PFSK-1 (cell line): ENCODE measurements at regions not wholly inside any gene's neighbourhood (a gene's known extent, or its start where the extent isn't known, plus 50 kb on each side); places are given as distances from the start of the nearest gene placed in this dataset.

Source experiments
- FOXP2 ChIP-seq: optimal IDR thresholded peaks from 2 replicates; pipeline ENCODE3; 2011; ENCODE audit warnings: borderline replicate concordance, control low read depth, inconsistent platforms; ENCODE audit not compliant: insufficient read depth; ENCODE audit errors: extremely low read length, extremely low read depth
- POLR2AphosphoS5 ChIP-seq: IDR thresholded peaks from 2 replicates; pipeline ENCODE4 v1.6.1; 2012; ENCODE audit warnings: low read depth, mild to moderate bottlenecking, control low read depth, low read length, moderate library complexity
- SIN3A ChIP-seq: IDR thresholded peaks from 2 replicates; pipeline ENCODE4 v1.6.1; 2012; ENCODE audit warnings: mild to moderate bottlenecking, low read length, moderate library complexity, borderline replicate concordance; ENCODE audit not compliant: insufficient read depth
- TAF1 ChIP-seq: IDR thresholded peaks from 2 replicates; pipeline ENCODE4 v1.6.1; 2012; ENCODE audit warnings: low read length, control low read depth, borderline replicate concordance; ENCODE audit not compliant: insufficient read depth
- TF ChIP-seq, protein P1 (sequence below), 2 experiments: IDR thresholded peaks; 2 replicates each; pipeline versions ENCODE4 v1.6.1 to v1.8.0; 2011 to 2012; ENCODE audit warnings: low read depth in 2 of 2, low read length in 2 of 2, control low read depth in 1 of 2, inconsistent platforms in 1 of 2, mild to moderate bottlenecking in 1 of 2, moderate library complexity in 1 of 2; ENCODE audit not compliant: insufficient read depth in 1 of 2

DNA sequence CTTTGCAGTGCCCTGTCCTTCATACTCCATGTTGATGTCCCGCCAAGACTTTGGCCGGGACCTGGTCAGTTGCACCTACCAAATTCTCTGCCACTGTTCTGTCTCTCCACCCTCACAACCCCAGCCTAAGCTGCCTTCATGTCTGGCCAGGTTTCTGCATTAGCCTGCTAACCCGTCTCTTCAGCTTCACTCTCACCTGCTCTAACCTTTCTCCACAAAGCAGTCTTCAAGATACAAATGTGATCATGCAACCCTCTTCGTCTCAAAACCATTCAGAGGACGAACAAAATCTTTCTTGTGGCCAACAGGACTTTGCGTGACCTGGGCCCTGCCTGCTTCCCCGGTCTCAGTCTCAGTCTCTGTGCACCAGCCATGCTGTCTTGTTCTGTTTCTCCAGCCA, 148.2 kb downstream of the WSCD1 start:
- TF ChIP-seq SIN3A (no peak), FOXP2 (no peak), POLR2AphosphoS5 (no peak), TAF1 (no peak)
- TF ChIP-seq, protein P1, sequence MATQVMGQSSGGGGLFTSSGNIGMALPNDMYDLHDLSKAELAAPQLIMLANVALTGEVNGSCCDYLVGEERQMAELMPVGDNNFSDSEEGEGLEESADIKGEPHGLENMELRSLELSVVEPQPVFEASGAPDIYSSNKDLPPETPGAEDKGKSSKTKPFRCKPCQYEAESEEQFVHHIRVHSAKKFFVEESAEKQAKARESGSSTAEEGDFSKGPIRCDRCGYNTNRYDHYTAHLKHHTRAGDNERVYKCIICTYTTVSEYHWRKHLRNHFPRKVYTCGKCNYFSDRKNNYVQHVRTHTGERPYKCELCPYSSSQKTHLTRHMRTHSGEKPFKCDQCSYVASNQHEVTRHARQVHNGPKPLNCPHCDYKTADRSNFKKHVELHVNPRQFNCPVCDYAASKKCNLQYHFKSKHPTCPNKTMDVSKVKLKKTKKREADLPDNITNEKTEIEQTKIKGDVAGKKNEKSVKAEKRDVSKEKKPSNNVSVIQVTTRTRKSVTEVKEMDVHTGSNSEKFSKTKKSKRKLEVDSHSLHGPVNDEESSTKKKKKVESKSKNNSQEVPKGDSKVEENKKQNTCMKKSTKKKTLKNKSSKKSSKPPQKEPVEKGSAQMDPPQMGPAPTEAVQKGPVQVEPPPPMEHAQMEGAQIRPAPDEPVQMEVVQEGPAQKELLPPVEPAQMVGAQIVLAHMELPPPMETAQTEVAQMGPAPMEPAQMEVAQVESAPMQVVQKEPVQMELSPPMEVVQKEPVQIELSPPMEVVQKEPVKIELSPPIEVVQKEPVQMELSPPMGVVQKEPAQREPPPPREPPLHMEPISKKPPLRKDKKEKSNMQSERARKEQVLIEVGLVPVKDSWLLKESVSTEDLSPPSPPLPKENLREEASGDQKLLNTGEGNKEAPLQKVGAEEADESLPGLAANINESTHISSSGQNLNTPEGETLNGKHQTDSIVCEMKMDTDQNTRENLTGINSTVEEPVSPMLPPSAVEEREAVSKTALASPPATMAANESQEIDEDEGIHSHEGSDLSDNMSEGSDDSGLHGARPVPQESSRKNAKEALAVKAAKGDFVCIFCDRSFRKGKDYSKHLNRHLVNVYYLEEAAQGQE (IDR thresholded peaks at IDR 0.05; ENCODE audit: insufficient read depth in 1 of 2, low read depth in 2 of 2, low read length in 2 of 2), result no peak

DNA sequence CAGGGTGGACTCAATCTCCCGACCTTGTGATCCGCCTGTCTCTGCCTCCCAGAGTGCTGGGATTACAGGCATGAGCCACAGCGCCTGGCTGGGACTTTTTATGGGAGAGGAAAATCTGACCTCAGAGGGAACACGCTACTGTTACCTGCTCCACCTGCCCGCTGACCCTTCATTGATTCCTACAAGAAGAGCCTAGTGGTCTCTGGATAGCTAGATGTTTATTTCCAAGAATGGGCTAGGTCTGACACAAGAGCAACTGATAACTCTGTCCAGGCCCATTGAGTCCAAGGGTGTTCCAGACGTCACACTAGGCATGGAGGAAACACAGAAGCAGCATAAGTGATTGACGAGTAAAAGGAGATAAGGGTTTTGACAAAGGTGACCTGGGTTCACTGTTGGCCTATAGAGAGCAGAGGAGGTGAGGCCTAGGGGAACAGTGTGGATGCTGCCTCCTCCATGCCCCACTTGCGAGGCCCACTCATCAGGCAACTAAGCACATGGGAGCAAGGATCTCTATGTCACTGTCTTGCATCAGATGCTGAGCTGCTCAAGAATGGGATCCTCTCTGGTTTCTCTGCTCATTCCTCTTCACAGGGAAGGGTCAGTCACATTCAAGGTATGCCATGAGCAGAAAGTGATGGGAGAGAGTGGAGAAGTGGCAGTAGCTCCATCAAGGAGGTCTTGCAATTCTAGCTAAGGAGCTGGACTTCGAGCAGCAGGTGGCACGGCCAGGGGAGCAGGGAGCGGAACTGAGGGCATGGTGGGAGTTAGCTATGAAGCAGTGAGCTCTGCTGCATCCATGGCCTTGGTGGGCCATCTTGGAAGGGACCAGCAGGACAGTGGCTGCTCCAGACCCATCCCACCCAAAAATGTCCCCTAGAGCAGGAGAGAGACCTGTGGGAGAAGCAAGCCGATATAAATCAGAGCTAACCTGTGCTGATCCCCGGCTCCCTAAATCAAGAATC, 145.2 kb downstream of the WSCD1 start:
- no peak for TF ChIP-seq FOXP2

DNA sequence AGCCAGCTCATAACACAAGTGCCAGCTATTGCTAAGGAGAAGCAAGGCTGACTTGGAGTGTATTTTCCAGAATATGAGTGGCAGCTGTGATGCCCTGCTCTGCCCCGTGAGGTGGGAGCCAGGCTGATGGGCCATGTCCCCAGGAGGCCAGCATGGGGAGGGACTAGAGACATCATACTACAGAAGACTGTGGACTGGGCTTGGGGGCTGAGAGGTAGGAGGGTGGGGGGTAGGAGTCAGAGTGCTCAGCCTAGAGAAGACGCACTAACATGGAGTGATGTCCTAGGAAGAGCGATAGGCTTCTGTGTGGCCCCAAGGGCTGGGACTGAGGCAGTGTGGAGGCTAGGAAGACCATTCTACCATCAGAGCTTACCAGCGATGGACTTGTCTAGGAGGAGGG, 143.7 kb downstream of the WSCD1 start:
- TF ChIP-seq SIN3A (no peak), POLR2AphosphoS5 (no peak), TAF1 (no peak), FOXP2 (no peak)
- TF ChIP-seq, protein P1 (IDR thresholded peaks at IDR 0.05; ENCODE audit: insufficient read depth in 1 of 2, low read depth in 2 of 2, low read length in 2 of 2), result no peak

DNA sequence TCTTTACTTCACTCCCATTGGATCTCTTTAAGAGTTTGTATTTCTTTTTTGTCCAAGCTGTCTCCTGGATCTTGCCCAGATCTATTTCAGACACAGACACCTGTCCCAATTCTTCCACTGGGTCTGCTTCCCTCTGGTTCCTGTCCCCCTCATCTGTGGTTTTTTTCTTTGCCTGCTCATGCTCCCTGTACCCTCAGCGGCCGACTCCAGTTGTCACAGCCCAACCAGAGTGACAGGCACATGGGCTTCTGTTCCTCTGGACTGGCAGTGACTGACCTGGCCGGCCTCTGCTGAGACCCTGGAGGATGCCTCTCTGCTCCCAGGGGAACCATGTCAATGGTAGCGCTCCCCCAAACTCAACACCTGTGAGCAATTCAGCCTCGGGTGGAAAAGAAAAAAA, 142.6 kb downstream of the WSCD1 start:
- TF ChIP-seq, protein P1 (IDR thresholded peaks at IDR 0.05; ENCODE audit: insufficient read depth in 1 of 2, low read depth in 2 of 2, low read length in 2 of 2), result no peak
- TF ChIP-seq POLR2AphosphoS5 (no peak), TAF1 (no peak), SIN3A (no peak), FOXP2 (no peak)

DNA sequence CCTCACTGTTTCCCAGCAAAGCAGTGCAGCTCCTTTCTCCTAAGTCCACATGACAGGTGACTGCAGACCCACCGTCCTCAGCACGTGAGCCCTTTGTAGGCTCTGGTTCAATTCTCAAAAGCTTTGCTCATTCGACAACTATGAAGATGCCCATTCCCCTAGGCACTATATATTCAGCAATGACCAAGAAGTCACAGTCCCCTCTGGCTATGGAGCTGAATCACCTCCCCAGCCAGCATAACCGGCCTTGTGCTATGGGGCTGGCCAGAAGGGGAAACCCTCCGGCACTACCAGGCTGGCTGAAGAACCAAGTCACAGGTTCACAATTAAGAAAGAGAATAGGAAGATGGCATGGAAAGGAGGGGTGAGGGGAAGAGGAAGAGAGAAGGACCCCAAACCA, 139.7 kb downstream of the WSCD1 start:
- TF ChIP-seq FOXP2 (no peak), TAF1 (no peak), POLR2AphosphoS5 (no peak), SIN3A (no peak)
- TF ChIP-seq, protein P1 (IDR thresholded peaks at IDR 0.05; ENCODE audit: insufficient read depth in 1 of 2, low read depth in 2 of 2, low read length in 2 of 2), result no peak
